Loucy (cell line): ENCODE measurements at regions not wholly inside any gene's neighbourhood (a gene's known extent, or its start where the extent isn't known, plus 50 kb on each side); places are given as distances from the start of the nearest gene placed in this dataset.

ENCODE experiments used
- CTCF ChIP-seq: fragments of 200-600 bp; sonication (generic); conservative IDR thresholded peaks from 2 replicates; pipeline ENCODE4 v1.5.1; 2014; ENCODE audit warnings: mild to moderate bottlenecking, antibody characterized with exemption, low read length
- EZH2phosphoT487 ChIP-seq: fragments of 200-600 bp; IDR thresholded peaks from 2 replicates; pipeline ENCODE4 v1.6.1; 2018; ENCODE audit warnings: antibody characterized with exemption, mild to moderate bottlenecking, moderate library complexity, borderline replicate concordance

GRCh38 chr5:116961021-116961420 lies 386.4 kb upstream of the SEMA6A start:
- TF ChIP-seq CTCF (no peak), EZH2phosphoT487 (no peak)
